Endothelial cell of umbilical vein (primary cell): ENCODE measurements at regions not wholly inside any gene's neighbourhood (a gene's known extent, or its start where the extent isn't known, plus 50 kb on each side); places are given as distances from the start of the nearest gene placed in this dataset.

Experiments used
- BruUV-seq: library from RNA; stranded (reverse); fragments of 400-500 nt; replicated peaks from 2 replicates; lab custom pipeline; 2021; lab: Mats Ljungman, UMichigan
- CTCF ChIA-PET: fragments of 300-600, 350-600 bp; sonication (Branson Sonifier 250); formaldehyde crosslinking; loops from one replicate; lab custom pipeline; 2021; ENCODE audit warnings: antibody characterized with exemption, inconsistent platforms; lab: Charles Lee
- POLR2A ChIA-PET: fragments of 300-600, 350-600 bp; sonication (Branson Sonifier 250); formaldehyde crosslinking; loops from one replicate; lab custom pipeline; 2021; ENCODE audit warnings: antibody characterized with exemption, inconsistent platforms; lab: Charles Lee
- DNase-seq: peaks from one replicate; pipeline ENCODE4 v3.0.0-alpha.2; 2011; ENCODE audit warnings: low read depth, low spot score
- FAIRE-seq: peaks from 2 replicates; lab custom pipeline; 2011; peaks lifted over from hg19 to GRCh38; lab: Jason Lieb, UNC
- H2AFZ ChIP-seq: 2 replicates; pipeline ENCODE4 v1.6.0; 2012; ENCODE audit warnings: low read depth, low read length, control low read depth, inconsistent platforms
- H3K27ac ChIP-seq: 2 replicates; pipeline ENCODE4 v1.5.1; 2011; ENCODE audit warnings: low read depth, mild to moderate bottlenecking, control low read depth, low read length, moderate library complexity; ENCODE audit not compliant: insufficient read depth
- H3K27me3 ChIP-seq, 2 experiments: 2 replicates each; pipeline versions ENCODE4 v1.6.0 to v1.6.1; 2011; ENCODE audit warnings: low read length in 2 of 2, mixed read lengths in 1 of 2; ENCODE audit not compliant: control insufficient read depth in 2 of 2, insufficient read depth in 2 of 2
- H3K36me3 ChIP-seq, 2 experiments: 2 replicates in 1 of 2; 3 replicates in 1 of 2; pipeline ENCODE4 v1.5.1; 2011; ENCODE audit warnings: low read length in 2 of 2, mild to moderate bottlenecking in 1 of 2, moderate library complexity in 1 of 2; ENCODE audit not compliant: control insufficient read depth in 2 of 2, insufficient read depth in 2 of 2; ENCODE audit errors: extremely low read depth in 1 of 2
- H3K4me1 ChIP-seq: 3 replicates; pipeline ENCODE4 v1.5.1; 2011; ENCODE audit warnings: mild to moderate bottlenecking, low read length; ENCODE audit not compliant: control insufficient read depth, insufficient read depth; ENCODE audit errors: extremely low read depth
- H3K4me2 ChIP-seq: 2 replicates; pipeline ENCODE4 v1.6.1; 2011; ENCODE audit warnings: low read length, control low read depth, mixed read lengths; ENCODE audit not compliant: insufficient read depth
- H3K4me3 ChIP-seq, 3 experiments: fragments of 200-600 bp in 1 of 3; sonication (generic), shearing (Covaris generic) in 1 of 3; replicated peaks in 1 of 3; 2 replicates each; pipeline ENCODE4 v1.5.1; 2011 to 2016; ENCODE audit warnings: control low read depth in 3 of 3, low read length in 3 of 3, mild to moderate bottlenecking in 2 of 3, inconsistent platforms in 1 of 3, low read depth in 1 of 3, moderate library complexity in 1 of 3; ENCODE audit not compliant: insufficient read depth in 1 of 3
- H3K79me2 ChIP-seq: 2 replicates; pipeline ENCODE4 v1.6.0; 2012; ENCODE audit warnings: low read length, inconsistent platforms; ENCODE audit not compliant: control insufficient read depth, insufficient read depth
- H3K9ac ChIP-seq: replicated peaks from 2 replicates; pipeline ENCODE3; 2011; ENCODE audit warnings: low read length, control low read depth; ENCODE audit not compliant: insufficient read depth; ENCODE audit errors: extremely low read depth
- H3K9me1 ChIP-seq: replicated peaks from 3 replicates; pipeline ENCODE4 v1.6.0; 2011; ENCODE audit warnings: mild to moderate bottlenecking, low read length; ENCODE audit not compliant: control insufficient read depth, insufficient read depth; ENCODE audit errors: extremely low read depth
- H3K9me3 ChIP-seq: replicated peaks from 2 replicates; pipeline ENCODE4 v1.5.1; 2012; ENCODE audit warnings: low read length, inconsistent platforms; ENCODE audit not compliant: control insufficient read depth, insufficient read depth
- H4K20me1 ChIP-seq: replicated peaks from 2 replicates; pipeline ENCODE3; 2011; ENCODE audit warnings: mild to moderate bottlenecking, low read length; ENCODE audit not compliant: control insufficient read depth, insufficient read depth; ENCODE audit errors: extremely low read depth
- EZH2 ChIP-seq: IDR thresholded peaks from 2 replicates; pipeline ENCODE4 v1.6.1; 2012; ENCODE audit warnings: borderline replicate concordance, low read depth, mild to moderate bottlenecking, moderate library complexity, low read length, inconsistent platforms; ENCODE audit not compliant: severe bottlenecking
- FOS ChIP-seq: IDR thresholded peaks from 2 replicates; pipeline ENCODE4 v1.6.1; 2011; ENCODE audit warnings: mild to moderate bottlenecking, low read length, moderate library complexity, borderline replicate concordance; ENCODE audit not compliant: insufficient read depth
- GATA2 ChIP-seq: IDR thresholded peaks from 2 replicates; pipeline ENCODE4 v1.7.0; 2011; ENCODE audit warnings: low read depth, mild to moderate bottlenecking, moderate library complexity, mixed read lengths, low read length; ENCODE audit not compliant: insufficient read length, insufficient read depth
- JUN ChIP-seq: IDR thresholded peaks from 2 replicates; pipeline ENCODE4 v1.6.1; 2011; ENCODE audit warnings: borderline replicate concordance, low read depth; ENCODE audit not compliant: insufficient read length, insufficient read depth
- MYC ChIP-seq: IDR thresholded peaks from one replicate; pipeline ENCODE4 v1.6.1; 2011; ENCODE audit warnings: mild to moderate bottlenecking, low read depth, low read length
- POLR2A ChIP-seq: IDR thresholded peaks from 2 replicates; pipeline ENCODE4 v1.6.1; 2012; ENCODE audit warnings: low read depth, mild to moderate bottlenecking, control low read depth, low read length
- POLR2AphosphoS5 ChIP-seq: IDR thresholded peaks from 2 replicates; pipeline ENCODE4 v1.6.1; 2012; ENCODE audit warnings: low read depth, mild to moderate bottlenecking, control low read depth, low read length, moderate library complexity; ENCODE audit not compliant: insufficient read depth
- dilution Hi-C: fragments of 300-500 bp; cut with MboI; formaldehyde crosslinking; loops from one replicate; pipeline ENCODE4 v1.15.0; 2019; ENCODE audit warnings: low sequenced_read_pairs; ENCODE audit not compliant: extremely low pct_ligation_motif_present
- intact Hi-C: fragments of 100-400 bp; cut with micrococcal nuclease; formaldehyde crosslinking; loops from one replicate; pipeline ENCODE4 v1.10.0; 2022
- TF ChIP-seq, protein P1 (sequence below): IDR thresholded peaks from 2 replicates; pipeline ENCODE4 v1.6.1; 2011; ENCODE audit not compliant: insufficient read depth, insufficient read length
- TF ChIP-seq, protein P2 (sequence below), 2 donors: IDR thresholded peaks; 1 replicate in 1 of 2; 2 replicates in 1 of 2; pipeline ENCODE4 v1.5.1; 2011; ENCODE audit warnings: low read length in 2 of 2, mild to moderate bottlenecking in 2 of 2, moderate library complexity in 2 of 2, control low read depth in 1 of 2, inconsistent platforms in 1 of 2, low read depth in 1 of 2; ENCODE audit not compliant: insufficient read depth in 1 of 2; ENCODE audit errors: extremely low read depth in 1 of 2

DNA sequence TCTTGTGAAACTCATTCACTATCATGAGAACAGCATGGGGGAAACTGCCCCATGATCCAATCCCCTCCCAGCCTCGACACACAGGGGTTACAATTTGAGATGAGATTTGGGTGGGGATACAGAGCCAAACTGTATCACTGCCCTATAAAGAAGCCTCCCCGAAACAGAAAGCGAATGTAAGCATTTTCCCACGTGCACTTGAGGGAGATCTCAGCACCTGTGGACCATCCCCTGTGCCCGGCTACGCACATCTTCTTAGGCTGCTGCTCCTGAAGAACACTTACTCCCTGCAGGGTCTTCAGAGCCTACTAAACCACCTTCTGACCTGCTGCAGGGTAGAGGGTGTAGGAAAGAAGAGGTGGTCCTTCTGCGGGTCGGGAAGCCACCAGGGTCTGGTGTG is 410.2 kb upstream of the IRX2 start:
- Histone ChIP-seq H3K9ac (no peak overlapping the region), H2AFZ (no peak overlapping the region), H3K9me3 (peaks cover 6% of the 10 kb centered on the region), H3K4me2 (no peak overlapping the region), H3K4me1 (no peaks in the 10 kb centered on the region), H3K27me3 (no peaks in the 10 kb centered on the region), H3K9me1 (no peaks in the 10 kb centered on the region), H3K4me3 (no peak overlapping the region), H3K36me3 (no peaks in the 10 kb centered on the region), H3K27ac (no peak overlapping the region), H3K79me2 (no peaks in the 10 kb centered on the region), H4K20me1 (no peaks in the 10 kb centered on the region)
- dilution Hi-C loops: no loop called here
- ChIA-PET POLR2A (no interaction called here), CTCF (interaction anchor here (0.6 kb wide), 1 partner anchor 321 kb away, joined by 3 read pairs; no protein-coding TSS in a partner anchor)
- no peak for TF ChIP-seq POLR2AphosphoS5
- no peak for TF ChIP-seq MYC
- TF ChIP-seq, protein P1, sequence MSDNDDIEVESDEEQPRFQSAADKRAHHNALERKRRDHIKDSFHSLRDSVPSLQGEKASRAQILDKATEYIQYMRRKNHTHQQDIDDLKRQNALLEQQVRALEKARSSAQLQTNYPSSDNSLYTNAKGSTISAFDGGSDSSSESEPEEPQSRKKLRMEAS: no peak
- TF ChIP-seq, protein P2, sequence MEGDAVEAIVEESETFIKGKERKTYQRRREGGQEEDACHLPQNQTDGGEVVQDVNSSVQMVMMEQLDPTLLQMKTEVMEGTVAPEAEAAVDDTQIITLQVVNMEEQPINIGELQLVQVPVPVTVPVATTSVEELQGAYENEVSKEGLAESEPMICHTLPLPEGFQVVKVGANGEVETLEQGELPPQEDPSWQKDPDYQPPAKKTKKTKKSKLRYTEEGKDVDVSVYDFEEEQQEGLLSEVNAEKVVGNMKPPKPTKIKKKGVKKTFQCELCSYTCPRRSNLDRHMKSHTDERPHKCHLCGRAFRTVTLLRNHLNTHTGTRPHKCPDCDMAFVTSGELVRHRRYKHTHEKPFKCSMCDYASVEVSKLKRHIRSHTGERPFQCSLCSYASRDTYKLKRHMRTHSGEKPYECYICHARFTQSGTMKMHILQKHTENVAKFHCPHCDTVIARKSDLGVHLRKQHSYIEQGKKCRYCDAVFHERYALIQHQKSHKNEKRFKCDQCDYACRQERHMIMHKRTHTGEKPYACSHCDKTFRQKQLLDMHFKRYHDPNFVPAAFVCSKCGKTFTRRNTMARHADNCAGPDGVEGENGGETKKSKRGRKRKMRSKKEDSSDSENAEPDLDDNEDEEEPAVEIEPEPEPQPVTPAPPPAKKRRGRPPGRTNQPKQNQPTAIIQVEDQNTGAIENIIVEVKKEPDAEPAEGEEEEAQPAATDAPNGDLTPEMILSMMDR (IDR thresholded peaks at IDR 0.05; ENCODE audit: extremely low read depth in 1 of 2, insufficient read depth in 1 of 2, low read depth in 1 of 2, low read length in 2 of 2): no peak
- FAIRE-seq (no peak), DNase-seq (no peak)
- intact Hi-C loops: no loop called here
- BruUV-seq: no TSS peak

DNA sequence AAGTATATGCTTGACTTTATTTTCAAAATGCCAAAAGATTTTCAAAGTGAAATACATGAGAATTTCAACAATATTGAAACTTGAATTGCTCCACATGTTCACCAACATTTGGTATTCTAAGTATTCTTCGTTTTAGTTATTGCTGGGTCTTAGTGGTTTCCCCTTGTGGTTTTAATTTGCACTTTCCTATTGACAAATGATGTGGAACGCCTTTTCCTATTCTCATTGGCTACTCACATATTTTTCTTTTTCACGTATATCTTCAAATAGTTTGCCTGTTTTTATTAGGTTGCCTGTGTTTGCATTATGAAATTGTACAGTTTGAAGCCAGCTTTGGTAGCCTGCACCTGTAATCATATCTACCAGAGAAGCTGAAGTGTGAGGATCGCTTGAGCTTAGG is 405.7 kb upstream of the IRX2 start:
- no peaks in the 10 kb centered on the region for H4K20me1 ChIP-seq
- DNase-seq: no peak
- no peak for TF ChIP-seq EZH2
- TF ChIP-seq, protein P2 (IDR thresholded peaks at IDR 0.05; ENCODE audit: extremely low read depth in 1 of 2, insufficient read depth in 1 of 2, low read depth in 1 of 2, low read length in 2 of 2): no peak
- TF ChIP-seq POLR2A: no peak
- TF ChIP-seq FOS: no peak
- no peak for TF ChIP-seq JUN
- no peak for TF ChIP-seq GATA2
- TF ChIP-seq MYC: no peak
- TF ChIP-seq POLR2AphosphoS5: no peak
- TF ChIP-seq, protein P1: no peak
- peaks cover 2% of the 10 kb centered on the region for H3K9me3 ChIP-seq
- H3K27ac ChIP-seq: no peak overlapping the region
- no peaks in the 10 kb centered on the region for H3K9me1 ChIP-seq
- intact Hi-C loops: no loop called here
- H3K4me3 ChIP-seq: no peak overlapping the region
- H3K27me3 ChIP-seq: no peaks in the 10 kb centered on the region
- CTCF ChIA-PET: no interaction called here
- no peak overlapping the region for H3K4me2 ChIP-seq
- H3K79me2 ChIP-seq: no peaks in the 10 kb centered on the region
- dilution Hi-C loops: no loop called here
- POLR2A ChIA-PET: no interaction called here
- no peak for FAIRE-seq
- BruUV-seq: no TSS peak
- no peaks in the 10 kb centered on the region for H3K4me1 ChIP-seq
- no peaks in the 10 kb centered on the region for H3K36me3 ChIP-seq
- H2AFZ ChIP-seq: no peak overlapping the region
- no peak overlapping the region for H3K9ac ChIP-seq
